ENCODE measurements at regions not wholly inside any gene's neighbourhood (a gene's known extent, or its start where the extent isn't known, plus 50 kb on each side); places are given as distances from the start of the nearest gene placed in this dataset.

DNA sequence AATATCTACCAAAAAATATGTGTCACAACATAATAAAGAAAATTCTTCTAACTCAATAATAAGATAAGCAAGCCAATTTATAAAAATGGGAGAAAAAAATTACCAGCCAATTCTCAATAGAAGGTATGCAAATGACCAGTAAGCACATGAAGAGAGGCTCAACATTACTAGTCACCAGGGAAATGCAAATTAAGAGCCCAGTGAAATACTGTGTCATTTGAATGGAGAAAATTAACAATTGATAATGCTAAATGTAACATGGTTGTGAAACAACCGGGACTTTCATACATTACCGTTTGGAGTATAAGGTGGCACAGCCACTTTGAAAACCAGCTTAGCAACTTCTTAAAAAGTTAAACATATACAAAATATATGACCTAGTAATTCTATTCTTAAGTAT, 460.7 kb downstream of the IGSF11 start:
- no peak for TF ChIP-seq CTCF (IDR thresholded peaks at IDR 0.05; ENCODE audit: low read depth, low read length)
- no peak for TF ChIP-seq MYC (IDR thresholded peaks at IDR 0.05; ENCODE audit: low read depth, low read length)
- TF ChIP-seq, protein P1, sequence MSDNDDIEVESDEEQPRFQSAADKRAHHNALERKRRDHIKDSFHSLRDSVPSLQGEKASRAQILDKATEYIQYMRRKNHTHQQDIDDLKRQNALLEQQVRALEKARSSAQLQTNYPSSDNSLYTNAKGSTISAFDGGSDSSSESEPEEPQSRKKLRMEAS (IDR thresholded peaks at IDR 0.05; ENCODE audit: low read depth, low read length), result no peak
- TF ChIP-seq POLR2A (IDR thresholded peaks at IDR 0.05; ENCODE audit: extremely low read depth, insufficient read length), result no peak
